ENCODE measurements at regions not wholly inside any gene's neighbourhood (a gene's known extent, or its start where the extent isn't known, plus 50 kb on each side); places are given as distances from the start of the nearest gene placed in this dataset.

DNA sequence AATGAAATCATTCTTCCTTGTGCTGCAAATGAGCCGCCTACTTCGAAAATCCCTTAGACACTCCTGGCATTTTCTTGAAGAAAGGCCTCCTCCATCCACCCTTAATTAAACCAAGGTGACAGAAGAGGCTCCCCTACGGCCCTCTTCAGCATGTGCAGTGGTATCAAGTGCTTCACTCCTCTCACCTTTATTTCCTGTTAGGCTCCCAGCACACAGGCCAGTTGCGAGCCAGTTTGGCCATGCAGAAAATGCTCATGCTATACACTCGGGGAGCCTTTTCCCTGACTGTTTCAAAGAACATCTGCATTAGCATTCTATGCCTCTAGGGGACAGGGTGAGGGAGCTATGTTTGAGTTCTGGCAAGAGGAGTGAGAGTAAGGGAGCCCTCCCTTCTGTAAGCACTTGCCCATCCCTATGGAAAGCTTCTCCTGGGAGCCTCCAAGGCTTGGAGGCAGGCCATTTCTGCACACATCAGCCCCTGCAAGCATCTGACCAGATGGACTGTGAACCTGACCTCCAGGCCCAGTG is 291.5 kb downstream of the RPS29 start:
- no peak for TF ChIP-seq L3MBTL2 (conservative IDR thresholded peaks at IDR 0.05)
- TF ChIP-seq BHLHE40 (IDR thresholded peaks at IDR 0.05; ENCODE audit: borderline replicate concordance), result no peak
- TF ChIP-seq FOXA1 (IDR thresholded peaks at IDR 0.05), result no peak
- no peak for TF ChIP-seq ELF4 (IDR thresholded peaks at IDR 0.05)
- no peak for TF ChIP-seq LEF1 (IDR thresholded peaks at IDR 0.05; ENCODE audit: borderline replicate concordance)
- TF ChIP-seq TARDBP (IDR thresholded peaks at IDR 0.05), result no peak
- no peak for TF ChIP-seq FOXM1 (IDR thresholded peaks at IDR 0.05; ENCODE audit: borderline replicate concordance)
- TF ChIP-seq NFRKB (IDR thresholded peaks at IDR 0.05), result no peak
- TF ChIP-seq CTBP1 (IDR thresholded peaks at IDR 0.05; ENCODE audit: borderline replicate concordance), result no peak
- TF ChIP-seq FOXK2 (IDR thresholded peaks at IDR 0.05), result no peak
- no peak for TF ChIP-seq SUZ12 (IDR thresholded peaks at IDR 0.05)
- TF ChIP-seq HDGF (IDR thresholded peaks at IDR 0.05; ENCODE audit: borderline replicate concordance), result no peak

All from HEK293T (cell line).